COLO668 (cell line): ENCODE measurements at regions not wholly inside any gene's neighbourhood (a gene's known extent, or its start where the extent isn't known, plus 50 kb on each side); places are given as distances from the start of the nearest gene placed in this dataset.

Experiments
- DNase-seq: peaks from one replicate; lab custom pipeline; 2025; ENCODE audit not compliant: unreplicated experiment; lab: John Stamatoyannopoulos, UW

GRCh38 chr2:167471332-167471731, 583.1 kb downstream of the XIRP2 start:
- no peak for DNase-seq

- no peak for DNase-seq
These were observed 574.1 kb downstream of the XIRP2 start for GRCh38 chr2:167462379-167462778.

- DNase-seq = no peak
These were observed 565.8 kb downstream of the XIRP2 start for GRCh38 chr2:167454036-167454435.

- DNase-seq = no peak
These were observed 563.4 kb downstream of the XIRP2 start for GRCh38 chr2:167451496-167452289.

- DNase-seq = no peak
These were observed 562.1 kb downstream of the XIRP2 start for GRCh38 chr2:167450364-167450763.

- DNase-seq = no peak
These were observed 552.1 kb downstream of the XIRP2 start for GRCh38 chr2:167440382-167440781.

- DNase-seq = no peak
These were observed 549.9 kb downstream of the XIRP2 start for GRCh38 chr2:167438206-167438605.

- DNase-seq = no peak
These were observed 543.7 kb downstream of the XIRP2 start for GRCh38 chr2:167431949-167432348.

- no peak for DNase-seq
These were observed 542.2 kb downstream of the XIRP2 start for GRCh38 chr2:167430447-167430846.

GRCh38 chr2:167424803-167425755, 536.8 kb downstream of the XIRP2 start:
- peak; percentile 22 for DNase-seq

GRCh38 chr2:167424221-167424620, 535.9 kb downstream of the XIRP2 start:
- peak; percentile 22 for DNase-seq

GRCh38 chr2:167423731-167424130, 535.5 kb downstream of the XIRP2 start:
- DNase-seq = no peak

GRCh38 chr2:167420211-167420610, 531.9 kb downstream of the XIRP2 start:
- no peak for DNase-seq

GRCh38 chr2:167415068-167415467, 526.8 kb downstream of the XIRP2 start:
- DNase-seq = no peak

- no peak for DNase-seq
These were observed 523.1 kb downstream of the XIRP2 start for GRCh38 chr2:167411367-167411766.

- no peak for DNase-seq
These were observed 518.3 kb downstream of the XIRP2 start for GRCh38 chr2:167406558-167406957.

GRCh38 chr2:167404627-167405284, 516.5 kb downstream of the XIRP2 start:
- no peak for DNase-seq

- no peak for DNase-seq
These were observed 513.0 kb downstream of the XIRP2 start for GRCh38 chr2:167401309-167401708.

GRCh38 chr2:167400546-167400945, 512.3 kb downstream of the XIRP2 start:
- DNase-seq = no peak

GRCh38 chr2:167398873-167399272, 510.6 kb downstream of the XIRP2 start:
- no peak for DNase-seq

- DNase-seq = no peak
These were observed 500.6 kb downstream of the XIRP2 start for GRCh38 chr2:167388901-167389300.
